KMS-11 (cell line): ENCODE measurements at regions not wholly inside any gene's neighbourhood (a gene's known extent, or its start where the extent isn't known, plus 50 kb on each side); places are given as distances from the start of the nearest gene placed in this dataset.
"Not testable (repeated sequence)": the region's sequence is repeated elsewhere in the genome, so short reads cannot be mapped to it uniquely, and the experiment has no call there.

Experiments
- H2AFZ ChIP-seq: fragments of 200-600 bp; sonication (generic); 2 replicates; pipeline ENCODE4 v1.6.1; 2016; ENCODE audit warnings: antibody characterized with exemption, mixed run types, low read depth
- H3K27ac ChIP-seq: fragments of 200-600 bp; sonication (generic); 2 replicates; pipeline ENCODE4 v1.6.1; 2016; ENCODE audit warnings: mild to moderate bottlenecking, mixed run types
- H3K27me3 ChIP-seq: fragments of 200-600 bp; sonication (generic); 2 replicates; pipeline ENCODE4 v1.6.1; 2017; ENCODE audit warnings: mild to moderate bottlenecking, low read depth, mixed run types, moderate library complexity; ENCODE audit not compliant: insufficient read depth
- H3K36me3 ChIP-seq: fragments of 200-600 bp; sonication (generic); 2 replicates; pipeline ENCODE4 v1.6.1; 2017; ENCODE audit warnings: mild to moderate bottlenecking, mixed run types; ENCODE audit not compliant: insufficient read depth
- H3K4me1 ChIP-seq: fragments of 200-600 bp; sonication (generic); 2 replicates; pipeline ENCODE4 v1.6.1; 2016; ENCODE audit warnings: mild to moderate bottlenecking, low read depth, mixed run types; ENCODE audit not compliant: poor library complexity, severe bottlenecking
- H3K4me2 ChIP-seq: fragments of 200-600 bp; sonication (generic); 2 replicates; pipeline ENCODE4 v1.7.0; 2016; ENCODE audit warnings: mild to moderate bottlenecking, mixed run types
- H3K4me3 ChIP-seq: fragments of 200-600 bp; sonication (generic); IDR thresholded peaks from 2 replicates; pipeline ENCODE4 v1.6.1; 2017; ENCODE audit warnings: low read depth, low read length, mixed read lengths; ENCODE audit not compliant: insufficient read depth
- H3K79me2 ChIP-seq: fragments of 200-600 bp; sonication (generic); 2 replicates; pipeline ENCODE4 v1.6.1; 2016; ENCODE audit warnings: low read depth, mixed run types; ENCODE audit not compliant: insufficient read depth
- H3K9ac ChIP-seq: fragments of 200-600 bp; sonication (generic); 2 replicates; pipeline ENCODE4 v1.6.1; 2016; ENCODE audit warnings: mild to moderate bottlenecking, mixed run types
- H4K20me1 ChIP-seq: fragments of 200-600 bp; sonication (generic); 2 replicates; pipeline ENCODE4 v1.6.1; 2016; ENCODE audit warnings: mild to moderate bottlenecking, mixed run types; ENCODE audit not compliant: insufficient read depth
- TF ChIP-seq, protein P1 (sequence below): fragments of 200-600 bp; sonication (generic); conservative IDR thresholded peaks from 2 replicates; pipeline ENCODE4 v1.6.1; 2017; ENCODE audit warnings: low read depth, mild to moderate bottlenecking, antibody characterized with exemption, low read length, moderate library complexity, mixed read lengths

GRCh38 chr4:94036964-94037363, 170.7 kb upstream of the SMARCAD1 start:
- Histone ChIP-seq H3K9ac (no peak overlapping the region), H3K4me3 (no peak overlapping the region), H3K79me2 (no peaks in the 10 kb centered on the region), H3K4me2 (no peak overlapping the region), H3K27me3 (no peaks in the 10 kb centered on the region), H3K36me3 (no peaks in the 10 kb centered on the region), H3K4me1 (no peaks in the 10 kb centered on the region), H4K20me1 (no peaks in the 10 kb centered on the region), H2AFZ (no peak overlapping the region), H3K27ac (no peak overlapping the region)
- TF ChIP-seq, protein P1, sequence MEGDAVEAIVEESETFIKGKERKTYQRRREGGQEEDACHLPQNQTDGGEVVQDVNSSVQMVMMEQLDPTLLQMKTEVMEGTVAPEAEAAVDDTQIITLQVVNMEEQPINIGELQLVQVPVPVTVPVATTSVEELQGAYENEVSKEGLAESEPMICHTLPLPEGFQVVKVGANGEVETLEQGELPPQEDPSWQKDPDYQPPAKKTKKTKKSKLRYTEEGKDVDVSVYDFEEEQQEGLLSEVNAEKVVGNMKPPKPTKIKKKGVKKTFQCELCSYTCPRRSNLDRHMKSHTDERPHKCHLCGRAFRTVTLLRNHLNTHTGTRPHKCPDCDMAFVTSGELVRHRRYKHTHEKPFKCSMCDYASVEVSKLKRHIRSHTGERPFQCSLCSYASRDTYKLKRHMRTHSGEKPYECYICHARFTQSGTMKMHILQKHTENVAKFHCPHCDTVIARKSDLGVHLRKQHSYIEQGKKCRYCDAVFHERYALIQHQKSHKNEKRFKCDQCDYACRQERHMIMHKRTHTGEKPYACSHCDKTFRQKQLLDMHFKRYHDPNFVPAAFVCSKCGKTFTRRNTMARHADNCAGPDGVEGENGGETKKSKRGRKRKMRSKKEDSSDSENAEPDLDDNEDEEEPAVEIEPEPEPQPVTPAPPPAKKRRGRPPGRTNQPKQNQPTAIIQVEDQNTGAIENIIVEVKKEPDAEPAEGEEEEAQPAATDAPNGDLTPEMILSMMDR, result no peak

- Histone ChIP-seq H3K4me3 (no peak overlapping the region), H3K9ac (no peak overlapping the region), H3K79me2 (no peaks in the 10 kb centered on the region), H3K4me1 (no peaks in the 10 kb centered on the region), H3K27ac (no peak overlapping the region), H2AFZ (no peak overlapping the region), H3K36me3 (no peaks in the 10 kb centered on the region), H3K4me2 (no peak overlapping the region), H3K27me3 (no peaks in the 10 kb centered on the region), H4K20me1 (no peaks in the 10 kb centered on the region)
- TF ChIP-seq, protein P1, result no peak
These were observed 169.5 kb upstream of the SMARCAD1 start for GRCh38 chr4:94038195-94038594.

GRCh38 chr4:94039226-94039625, 168.4 kb upstream of the SMARCAD1 start:
- Histone ChIP-seq H3K27me3 (no peaks in the 10 kb centered on the region), H2AFZ (no peak overlapping the region), H3K4me3 (no peak overlapping the region), H3K79me2 (no peaks in the 10 kb centered on the region), H3K4me2 (no peak overlapping the region), H3K27ac (no peak overlapping the region), H4K20me1 (no peaks in the 10 kb centered on the region), H3K4me1 (no peaks in the 10 kb centered on the region), H3K9ac (no peak overlapping the region), H3K36me3 (no peaks in the 10 kb centered on the region)
- TF ChIP-seq, protein P1, result no peak

DNA sequence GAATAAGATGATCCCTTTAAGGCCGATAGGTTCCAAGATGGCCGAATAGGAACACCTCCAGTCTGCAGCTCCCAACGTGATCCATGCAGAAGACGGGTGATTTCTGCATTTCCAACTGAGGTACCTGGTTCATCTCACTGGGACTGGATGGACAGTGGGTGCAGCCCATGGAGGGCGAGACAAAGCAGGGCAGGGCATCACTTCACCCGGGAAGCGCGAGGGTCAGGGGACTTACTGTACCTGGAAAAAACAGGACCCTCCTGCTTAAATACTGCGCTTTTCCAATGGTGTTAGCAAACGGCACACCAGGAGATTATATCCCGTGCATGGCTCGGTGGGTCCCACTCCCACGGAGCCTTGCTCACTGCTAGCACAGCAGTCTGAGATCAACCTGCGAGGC, 163.2 kb upstream of the SMARCAD1 start:
- not testable (repeated sequence) for H4K20me1 ChIP-seq, H3K79me2 ChIP-seq, H3K4me2 ChIP-seq, H3K4me3 ChIP-seq, H3K4me1 ChIP-seq, H2AFZ ChIP-seq, H3K36me3 ChIP-seq, H3K27me3 ChIP-seq, H3K27ac ChIP-seq, H3K9ac ChIP-seq

GRCh38 chr4:94063084-94063483, 144.6 kb upstream of the SMARCAD1 start:
- Histone ChIP-seq H2AFZ (no peak overlapping the region), H3K4me2 (no peak overlapping the region), H3K36me3 (no peaks in the 10 kb centered on the region), H3K9ac (no peak overlapping the region), H3K27ac (no peak overlapping the region), H3K4me1 (no peaks in the 10 kb centered on the region), H3K4me3 (no peak overlapping the region), H3K79me2 (no peaks in the 10 kb centered on the region), H3K27me3 (no peaks in the 10 kb centered on the region), H4K20me1 (no peaks in the 10 kb centered on the region)
- TF ChIP-seq, protein P1, result no peak
